B cell (primary cell): ENCODE measurements at regions not wholly inside any gene's neighbourhood (a gene's known extent, or its start where the extent isn't known, plus 50 kb on each side); places are given as distances from the start of the nearest gene placed in this dataset.

Experiments
- ATAC-seq: fragments of 200-7000 bp; cut with Tn5 transposase; one replicate; pipeline ENCODE4 v1.10.0; 2021; ENCODE audit warnings: low read depth, mild to moderate bottlenecking, moderate number of reproducible peaks, moderate library complexity
- CTCF ChIA-PET: fragments of 350-600 bp; sonication (Branson Sonifier 250); formaldehyde crosslinking; loops from one replicate; lab custom pipeline; 2021; ENCODE audit warnings: antibody characterized with exemption, inconsistent platforms; lab: Charles Lee
- POLR2A ChIA-PET: fragments of 350-600 bp; sonication (Branson Sonifier 250); formaldehyde crosslinking; loops from one replicate; lab custom pipeline; 2021; ENCODE audit warnings: antibody characterized with exemption; lab: Charles Lee
- DNase-seq: peaks from one replicate; pipeline ENCODE4 v3.0.0; 2013
- H2AFZ ChIP-seq: 2 replicates; pipeline ENCODE4 v1.6.1; 2012; ENCODE audit warnings: mild to moderate bottlenecking, low read depth, low read length; ENCODE audit not compliant: insufficient read depth, poor library complexity, severe bottlenecking
- H3K27ac ChIP-seq, 2 donors: 1 replicate in 1 of 2; 2 replicates in 1 of 2; pipeline ENCODE4 v1.5.1; 2012 to 2013; ENCODE audit warnings: low read length in 2 of 2, mild to moderate bottlenecking in 2 of 2, moderate library complexity in 1 of 2
- H3K27me3 ChIP-seq, 4 experiments: fragments of 200-600 bp in 1 of 4; sonication (generic) in 1 of 4; replicated peaks in 1 of 4; 1 replicate in 2 of 4; 2 replicates in 2 of 4; pipeline versions ENCODE4 v1.6.1 to v1.7.0; 2013 to 2016; ENCODE audit warnings: low read length in 3 of 4, mild to moderate bottlenecking in 2 of 4, mixed read lengths in 1 of 4, moderate library complexity in 1 of 4; ENCODE audit not compliant: insufficient read depth in 4 of 4, control insufficient read depth in 3 of 4; ENCODE audit errors: control extremely low read depth in 1 of 4
- H3K36me3 ChIP-seq, 2 experiments: replicated peaks in 1 of 2; 1 replicate in 1 of 2; 2 replicates in 1 of 2; pipeline versions ENCODE4 v1.6.1 to v1.7.1; 2013; ENCODE audit warnings: low read length in 1 of 2; ENCODE audit not compliant: insufficient read depth in 2 of 2, control insufficient read depth in 1 of 2; ENCODE audit errors: control extremely low read depth in 1 of 2, extremely low read depth in 1 of 2
- H3K4me1 ChIP-seq, 2 donors: fragments of 200-600 bp in 1 of 2; sonication (generic) in 1 of 2; 1 replicate in 1 of 2; 2 replicates in 1 of 2; pipeline versions ENCODE4 v1.5.1 to v1.6.1; 2013 to 2017; ENCODE audit warnings: low read length in 2 of 2; ENCODE audit not compliant: control insufficient read depth in 2 of 2, insufficient read depth in 2 of 2
- H3K4me2 ChIP-seq: replicated peaks from 2 replicates; pipeline ENCODE3; 2012; ENCODE audit warnings: mild to moderate bottlenecking, low read depth, low read length; ENCODE audit not compliant: poor library complexity, severe bottlenecking
- H3K4me3 ChIP-seq, 5 experiments: fragments of 200-600 bp in 1 of 5; sonication (generic) in 1 of 5; 1 replicate in 3 of 5; 2 replicates in 2 of 5; pipeline versions ENCODE4 v1.5.1 to v1.7.0; 2011 to 2016; ENCODE audit warnings: low read length in 4 of 5, mild to moderate bottlenecking in 4 of 5, low read depth in 2 of 5, control low read depth in 1 of 5, moderate library complexity in 1 of 5; ENCODE audit not compliant: insufficient read depth in 1 of 5; ENCODE audit errors: control extremely low read depth in 1 of 5, extremely low read depth in 1 of 5
- H3K79me2 ChIP-seq: fragments of 200-600 bp; sonication (generic); one replicate; pipeline ENCODE4 v1.6.0; 2016; ENCODE audit warnings: low read length; ENCODE audit not compliant: control insufficient read depth, insufficient read depth
- H3K9ac ChIP-seq: fragments of 200-600 bp; sonication (generic); 2 replicates; pipeline ENCODE4 v1.6.1; 2017; ENCODE audit warnings: mild to moderate bottlenecking, low read length, moderate library complexity
- H3K9me3 ChIP-seq, 3 donors: one replicate each; pipeline versions ENCODE4 v1.6.1 to v1.7.1; 2013; ENCODE audit warnings: low read length in 2 of 3; ENCODE audit not compliant: control insufficient read depth in 2 of 3, insufficient read depth in 1 of 3; ENCODE audit errors: control extremely low read depth in 1 of 3
- H4K20me1 ChIP-seq: 2 replicates; pipeline ENCODE4 v1.6.0; 2012; ENCODE audit warnings: mild to moderate bottlenecking, low read length; ENCODE audit not compliant: insufficient read depth, control insufficient read depth, poor library complexity, severe bottlenecking
- H3K27ac Mint-ChIP-seq: one replicate; pipeline ENCODE4 v1.8.0; 2021; ENCODE audit warnings: mixed read lengths
- H3K27me3 Mint-ChIP-seq: one replicate; pipeline ENCODE4 v1.8.0; 2021; ENCODE audit warnings: mixed read lengths
- H3K4me1 Mint-ChIP-seq: one replicate; pipeline ENCODE4 v1.8.0; 2021; ENCODE audit warnings: mixed read lengths
- H3K4me3 Mint-ChIP-seq: one replicate; pipeline ENCODE4 v1.8.0; 2021; ENCODE audit warnings: mixed read lengths
- H3K9me3 Mint-ChIP-seq: one replicate; pipeline ENCODE4 v1.8.0; 2022; ENCODE audit warnings: mixed read lengths; ENCODE audit not compliant: insufficient read depth
- EZH2 ChIP-seq: IDR thresholded peaks from 2 replicates; pipeline ENCODE4 v1.6.1; 2012; ENCODE audit warnings: borderline replicate concordance, low read depth, mild to moderate bottlenecking, moderate library complexity, low read length; ENCODE audit not compliant: insufficient read depth, poor library complexity, severe bottlenecking
- WGBS: methylation state at CpG from one replicate; pipeline ENCODE4 v1.1.5; 2013; ENCODE audit warnings: missing lambda C conversion rate; ENCODE audit not compliant: insufficient coverage; 5-methylcytosine and 5-hydroxymethylcytosine counted together
- intact Hi-C: fragments of 100-400 bp; cut with micrococcal nuclease; formaldehyde crosslinking; loops from one replicate; pipeline ENCODE4 v1.10.0; 2022
- TF ChIP-seq, protein P1 (sequence below): fragments of 200-600 bp; IDR thresholded peaks from one replicate; pipeline ENCODE4 v1.8.0; 2022; ENCODE audit warnings: antibody characterized with exemption, mild to moderate bottlenecking

DNA sequence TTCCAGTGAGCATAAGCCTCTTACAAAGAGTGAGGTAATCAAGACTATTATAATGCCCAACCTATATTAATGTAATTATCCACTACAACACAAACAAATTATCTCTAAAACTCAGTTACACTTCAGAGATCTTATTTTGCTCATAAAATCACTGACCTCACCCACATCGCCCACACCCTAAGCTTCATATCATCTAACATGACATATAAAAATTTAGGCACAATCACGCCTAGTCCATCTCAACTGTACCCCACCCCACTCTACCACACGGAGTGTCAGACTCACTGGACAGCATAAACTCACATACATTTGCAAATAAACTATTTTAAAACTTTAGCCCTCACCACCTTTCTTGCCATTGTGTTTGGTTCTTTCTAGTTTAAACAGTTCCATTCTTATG is 252.4 kb downstream of the PCDH7 start:
- WGBS: 86% methylated on average over 3 of the region's 3 CpGs
- no peaks in the 10 kb centered on the region for H3K4me1 Mint-ChIP-seq

DNA sequence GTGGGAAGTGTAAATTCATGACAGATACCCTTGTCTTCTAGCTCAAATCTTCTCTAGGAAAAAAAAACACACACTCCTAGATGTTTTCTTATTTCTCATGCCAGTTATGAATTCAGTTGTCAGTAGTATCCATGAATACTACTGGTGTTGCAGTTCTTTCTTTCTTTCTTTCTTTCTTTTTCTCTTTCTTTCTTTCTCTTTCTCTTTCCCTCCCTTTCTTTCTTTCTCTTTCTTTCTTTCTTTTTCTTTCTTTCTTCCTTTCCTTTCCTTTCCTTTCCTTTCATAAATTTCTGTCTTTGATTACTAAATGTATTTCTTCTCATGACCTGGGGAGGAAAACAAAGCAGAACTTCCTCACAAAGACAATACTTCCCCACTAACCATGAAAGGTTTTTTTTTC is 253.8 kb downstream of the PCDH7 start:
- H3K4me3 ChIP-seq: no peak overlapping the region
- DNase-seq (no peak), ATAC-seq (no peak)
- H3K79me2 ChIP-seq: no peaks in the 10 kb centered on the region
- intact Hi-C loops: no loop called here
- ChIA-PET POLR2A (no interaction called here), CTCF (no interaction called here)
- no peak overlapping the region for H3K4me2 ChIP-seq
- Mint-ChIP-seq H3K9me3 (no peaks in the 10 kb centered on the region), H3K4me1 (no peaks in the 10 kb centered on the region), H3K27ac (no peak overlapping the region), H3K27me3 (no peaks in the 10 kb centered on the region), H3K4me3 (no peak overlapping the region)
- H3K27ac ChIP-seq: no peak overlapping the region
- no peaks in the 10 kb centered on the region for H4K20me1 ChIP-seq
- H2AFZ ChIP-seq: no peak overlapping the region
- H3K27me3 ChIP-seq: no peaks in the 10 kb centered on the region
- H3K4me1 ChIP-seq: no peaks in the 10 kb centered on the region
- TF ChIP-seq EZH2: no peak
- TF ChIP-seq, protein P1, sequence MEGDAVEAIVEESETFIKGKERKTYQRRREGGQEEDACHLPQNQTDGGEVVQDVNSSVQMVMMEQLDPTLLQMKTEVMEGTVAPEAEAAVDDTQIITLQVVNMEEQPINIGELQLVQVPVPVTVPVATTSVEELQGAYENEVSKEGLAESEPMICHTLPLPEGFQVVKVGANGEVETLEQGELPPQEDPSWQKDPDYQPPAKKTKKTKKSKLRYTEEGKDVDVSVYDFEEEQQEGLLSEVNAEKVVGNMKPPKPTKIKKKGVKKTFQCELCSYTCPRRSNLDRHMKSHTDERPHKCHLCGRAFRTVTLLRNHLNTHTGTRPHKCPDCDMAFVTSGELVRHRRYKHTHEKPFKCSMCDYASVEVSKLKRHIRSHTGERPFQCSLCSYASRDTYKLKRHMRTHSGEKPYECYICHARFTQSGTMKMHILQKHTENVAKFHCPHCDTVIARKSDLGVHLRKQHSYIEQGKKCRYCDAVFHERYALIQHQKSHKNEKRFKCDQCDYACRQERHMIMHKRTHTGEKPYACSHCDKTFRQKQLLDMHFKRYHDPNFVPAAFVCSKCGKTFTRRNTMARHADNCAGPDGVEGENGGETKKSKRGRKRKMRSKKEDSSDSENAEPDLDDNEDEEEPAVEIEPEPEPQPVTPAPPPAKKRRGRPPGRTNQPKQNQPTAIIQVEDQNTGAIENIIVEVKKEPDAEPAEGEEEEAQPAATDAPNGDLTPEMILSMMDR: no peak
- peaks cover 0 to 3% (median 0%) of the 10 kb centered on the region in 3 donors for H3K9me3 ChIP-seq
- no peaks in the 10 kb centered on the region for H3K36me3 ChIP-seq
- no peak overlapping the region for H3K9ac ChIP-seq

More for the DNA sequence above, 252.4 kb downstream of the PCDH7 start:
- no peak overlapping the region for H3K27ac Mint-ChIP-seq
- DNase-seq (no peak), ATAC-seq (no peak)
- H4K20me1 ChIP-seq: no peaks in the 10 kb centered on the region
- H3K9me3 Mint-ChIP-seq: no peaks in the 10 kb centered on the region
- H3K27ac ChIP-seq: no peak overlapping the region
- no peaks in the 10 kb centered on the region for H3K27me3 Mint-ChIP-seq
- no peak overlapping the region for H3K4me2 ChIP-seq
- CTCF ChIA-PET: no interaction called here
- H3K27me3 ChIP-seq: no peaks in the 10 kb centered on the region
- no peaks in the 10 kb centered on the region for H3K36me3 ChIP-seq
- H3K4me3 ChIP-seq: no peak overlapping the region
- POLR2A ChIA-PET: no interaction called here
- H3K9me3 ChIP-seq: peaks cover 0 to 3% (median 0%) of the 10 kb centered on the region in 3 donors
- intact Hi-C loops: no loop called here
- H3K4me1 ChIP-seq: no peaks in the 10 kb centered on the region
- no peak overlapping the region for H2AFZ ChIP-seq
- no peak for TF ChIP-seq EZH2
- TF ChIP-seq, protein P1: no peak
- no peak overlapping the region for H3K4me3 Mint-ChIP-seq
- no peaks in the 10 kb centered on the region for H3K79me2 ChIP-seq
- H3K9ac ChIP-seq: no peak overlapping the region
